Progenitor cell of endocrine pancreas (in vitro differentiated cells): ENCODE measurements at regions not wholly inside any gene's neighbourhood (a gene's known extent, or its start where the extent isn't known, plus 50 kb on each side); places are given as distances from the start of the nearest gene placed in this dataset.

ENCODE experiments used
- DNase-seq: peaks from one replicate; pipeline ENCODE4 v3.0.0; 2021; ENCODE audit warnings: low spot score; ENCODE audit not compliant: unreplicated experiment
- H3K27ac Mint-ChIP-seq: 2 replicates; pipeline ENCODE4 v1.8.0; 2021; ENCODE audit warnings: mild to moderate bottlenecking, moderate library complexity, mixed read lengths
- H3K27me3 Mint-ChIP-seq: 2 replicates; pipeline ENCODE4 v1.8.0; 2021; ENCODE audit warnings: mixed read lengths
- H3K36me3 Mint-ChIP-seq: 2 replicates; pipeline ENCODE4 v1.8.0; 2022; ENCODE audit warnings: mixed read lengths; ENCODE audit not compliant: insufficient read depth
- H3K4me1 Mint-ChIP-seq: 2 replicates; pipeline ENCODE4 v1.8.0; 2021; ENCODE audit warnings: low read depth, mixed read lengths
- H3K4me3 Mint-ChIP-seq: 2 replicates; pipeline ENCODE4 v1.8.0; 2021; ENCODE audit warnings: low read depth, mild to moderate bottlenecking, moderate library complexity, mixed read lengths
- H3K9me3 Mint-ChIP-seq: 2 replicates; pipeline ENCODE4 v1.8.0; 2021; ENCODE audit warnings: low read depth, mixed read lengths
- CTCF ChIP-seq: fragments of 200-600 bp; sonication (generic); IDR thresholded peaks from one replicate; pipeline ENCODE4 v1.5.0; 2021; ENCODE audit warnings: antibody characterized with exemption, mild to moderate bottlenecking; ENCODE audit not compliant: unreplicated experiment

DNA sequence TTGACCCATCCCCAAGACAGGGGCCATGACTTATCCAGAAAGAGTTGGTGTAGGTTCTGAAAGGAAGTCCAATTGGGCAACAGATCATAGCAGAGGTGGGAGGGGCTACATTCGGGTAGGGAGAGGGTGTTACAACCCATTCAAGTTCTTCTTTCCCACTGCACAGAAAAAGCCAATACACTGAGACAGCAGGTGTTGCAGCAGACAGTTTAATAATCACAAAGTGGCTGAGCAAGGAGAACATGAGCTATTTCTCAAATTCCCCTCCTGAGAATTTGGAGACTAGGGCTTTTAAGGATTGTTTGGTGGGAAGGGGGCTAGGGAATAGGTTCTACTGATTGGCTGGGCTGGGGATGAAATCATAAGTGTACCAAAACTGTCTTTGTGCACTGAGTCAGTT, 328.4 kb upstream of the POU3F1 start:
- no peak overlapping the region for H3K4me3 Mint-ChIP-seq
- TF ChIP-seq CTCF = no peak
- no peak for DNase-seq
- no peak overlapping the region for H3K27ac Mint-ChIP-seq
- peaks cover 9% of the 10 kb centered on the region for H3K27me3 Mint-ChIP-seq
- H3K36me3 Mint-ChIP-seq = no peaks in the 10 kb centered on the region
- peaks cover 30% of the 10 kb centered on the region for H3K9me3 Mint-ChIP-seq
- no peaks in the 10 kb centered on the region for H3K4me1 Mint-ChIP-seq

DNA sequence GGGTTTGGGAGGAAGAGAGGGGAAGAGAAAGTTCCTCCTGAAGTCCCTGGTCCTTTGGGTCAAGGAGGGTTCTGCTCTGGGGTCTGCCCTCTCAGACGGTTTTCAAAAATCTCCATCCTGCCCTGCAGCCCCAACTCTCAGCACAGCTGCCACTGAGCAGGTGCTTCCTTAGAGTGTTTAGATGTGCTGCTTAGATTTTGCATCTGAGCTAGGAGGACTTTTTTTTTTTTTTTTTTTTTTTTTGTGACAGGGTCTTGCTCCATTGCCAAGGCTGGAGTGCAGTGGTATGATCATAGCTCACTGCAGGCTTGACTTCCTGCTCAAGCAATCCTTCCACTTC, 324.9 kb upstream of the POU3F1 start:
- TF ChIP-seq CTCF = no peak
- no peak for DNase-seq
- Mint-ChIP-seq H3K9me3 (peaks cover 30% of the 10 kb centered on the region), H3K27ac (no peak overlapping the region), H3K4me1 (no peaks in the 10 kb centered on the region), H3K27me3 (peaks cover 12% of the 10 kb centered on the region), H3K4me3 (no peak overlapping the region), H3K36me3 (no peaks in the 10 kb centered on the region)

- Mint-ChIP-seq H3K4me1 (no peaks in the 10 kb centered on the region), H3K27me3 (peaks cover 12% of the 10 kb centered on the region), H3K4me3 (no peak overlapping the region), H3K9me3 (peaks cover 30% of the 10 kb centered on the region), H3K27ac (no peak overlapping the region), H3K36me3 (no peaks in the 10 kb centered on the region)
- no peak for DNase-seq
- TF ChIP-seq CTCF = no peak
Measured at GRCh38 chr1:38370716-38371504, 324.3 kb upstream of the POU3F1 start.

DNA sequence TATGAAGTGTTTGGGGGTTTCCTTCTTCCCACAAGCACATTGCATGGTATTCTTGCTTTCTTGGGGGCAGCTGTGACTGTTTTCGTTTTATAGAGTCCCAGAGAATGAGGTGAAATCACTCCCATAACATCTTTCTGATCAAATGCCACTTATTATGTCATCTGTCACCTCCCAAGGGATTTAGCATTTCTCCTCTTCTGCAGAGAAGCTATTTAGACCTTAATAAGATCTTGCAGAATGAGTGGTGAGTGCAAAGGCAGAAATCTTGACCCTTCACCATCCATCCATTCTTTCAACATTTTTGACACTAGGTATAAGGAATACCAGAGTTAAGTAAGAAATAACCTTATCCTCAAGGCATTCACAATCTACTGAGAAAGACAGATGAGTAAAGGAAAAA, 318.6 kb upstream of the POU3F1 start:
- Mint-ChIP-seq H3K4me1 (no peaks in the 10 kb centered on the region), H3K27ac (no peak overlapping the region), H3K36me3 (no peaks in the 10 kb centered on the region), H3K27me3 (peaks cover 12% of the 10 kb centered on the region), H3K9me3 (no peaks in the 10 kb centered on the region), H3K4me3 (no peak overlapping the region)
- no peak for TF ChIP-seq CTCF
- no peak for DNase-seq

GRCh38 chr1:38361566-38361965, 315.0 kb upstream of the POU3F1 start:
- no peak overlapping the region for H3K4me3 Mint-ChIP-seq
- peaks cover 7% of the 10 kb centered on the region for H3K27me3 Mint-ChIP-seq
- H3K36me3 Mint-ChIP-seq = no peaks in the 10 kb centered on the region
- no peak for DNase-seq
- TF ChIP-seq CTCF = no peak
- no peak overlapping the region for H3K27ac Mint-ChIP-seq
- H3K4me1 Mint-ChIP-seq = no peaks in the 10 kb centered on the region
- H3K9me3 Mint-ChIP-seq = peaks cover 3% of the 10 kb centered on the region
